IMR-90 (cell line): ENCODE measurements at regions not wholly inside any gene's neighbourhood (a gene's known extent, or its start where the extent isn't known, plus 50 kb on each side); places are given as distances from the start of the nearest gene placed in this dataset.
A peak's percentile ranks its signal among the peaks of the same experiment; 100 is the strongest.

Source experiments
- ATAC-seq: fragments of 200-7000 bp; cut with Tn5 transposase; 2 replicates; pipeline ENCODE4 v1.9.1; 2020; ENCODE audit warnings: low read depth, mild to moderate bottlenecking, moderate library complexity
- BruUV-seq: library from RNA; stranded (reverse); fragments of 400-500 nt; replicated peaks from 2 replicates; lab custom pipeline; 2021; lab: Mats Ljungman, UMichigan
- CTCF ChIA-PET: fragments of 300-600 bp; formaldehyde crosslinking; extraction: SDS; loops from one replicate; lab custom pipeline; 2021; ENCODE audit warnings: antibody characterized with exemption; lab: Yijun Ruan, JAX
- POLR2A ChIA-PET: fragments of 300-600 bp; sonication (Branson Sonifier 250); formaldehyde crosslinking; loops from one replicate; lab custom pipeline; 2022; ENCODE audit warnings: antibody characterized with exemption; ENCODE audit not compliant: unreplicated experiment; lab: Charles Lee
- DNase-seq: peaks from one replicate; pipeline ENCODE4 v3.0.0; 2013
- H2AFZ ChIP-seq: replicated peaks from 2 replicates; pipeline ENCODE3; 2013; ENCODE audit warnings: low read length, mild to moderate bottlenecking; ENCODE audit not compliant: poor library complexity
- H2AK5ac ChIP-seq: 2 replicates; pipeline ENCODE4 v1.6.1; 2013; ENCODE audit warnings: low read depth, low read length, inconsistent platforms
- H2AK9ac ChIP-seq: replicated peaks from 2 replicates; pipeline ENCODE3; 2013; ENCODE audit warnings: mild to moderate bottlenecking, low read depth, low read length, moderate library complexity; ENCODE audit not compliant: poor library complexity
- H2BK120ac ChIP-seq: 2 replicates; pipeline ENCODE4 v1.6.1; 2013; ENCODE audit warnings: low read depth, low read length, inconsistent platforms
- H2BK15ac ChIP-seq: 3 replicates; pipeline ENCODE4 v1.6.1; 2013; ENCODE audit warnings: low read depth, low read length, inconsistent platforms
- H2BK20ac ChIP-seq: 2 replicates; pipeline ENCODE4 v1.6.1; 2013; ENCODE audit warnings: low read depth, mild to moderate bottlenecking, inconsistent platforms, low read length, moderate library complexity
- H2BK5ac ChIP-seq: 2 replicates; pipeline ENCODE4 v1.6.1; 2013; ENCODE audit warnings: mild to moderate bottlenecking, low read depth, low read length, inconsistent platforms; ENCODE audit not compliant: poor library complexity, severe bottlenecking
- H3K14ac ChIP-seq: replicated peaks from 2 replicates; pipeline ENCODE4 v1.6.1; 2013; ENCODE audit warnings: low read depth, low read length, inconsistent platforms
- H3K18ac ChIP-seq: 2 replicates; pipeline ENCODE4 v1.6.1; 2013; ENCODE audit warnings: low read depth, low read length, control low read depth
- H3K23ac ChIP-seq: 2 replicates; pipeline ENCODE4 v1.6.1; 2013; ENCODE audit warnings: low read depth, low read length, inconsistent platforms
- H3K27ac ChIP-seq: 2 replicates; pipeline ENCODE4 v1.5.1; 2013; ENCODE audit warnings: mild to moderate bottlenecking, control low read depth, low read length; ENCODE audit not compliant: insufficient read depth
- H3K27me3 ChIP-seq: 2 replicates; pipeline ENCODE4 v1.6.1; 2013; ENCODE audit warnings: low read length; ENCODE audit not compliant: control insufficient read depth, insufficient read depth
- H3K36me3 ChIP-seq: 2 replicates; pipeline ENCODE4 v1.6.1; 2013; ENCODE audit warnings: low read length, mixed read lengths; ENCODE audit not compliant: control insufficient read depth, insufficient read depth
- H3K4ac ChIP-seq: 2 replicates; pipeline ENCODE4 v1.6.1; 2013; ENCODE audit warnings: low read depth, low read length, inconsistent platforms
- H3K4me1 ChIP-seq: 2 replicates; pipeline ENCODE4 v1.6.1; 2013; ENCODE audit warnings: low read length, mixed read lengths; ENCODE audit not compliant: control insufficient read depth, insufficient read depth
- H3K4me2 ChIP-seq: 2 replicates; pipeline ENCODE4 v1.6.1; 2013; ENCODE audit warnings: low read depth, mild to moderate bottlenecking, control low read depth, low read length, moderate library complexity
- H3K4me3 ChIP-seq: 2 replicates; pipeline ENCODE4 v1.5.1; 2013; ENCODE audit warnings: low read depth, mild to moderate bottlenecking, control low read depth, low read length, moderate library complexity; ENCODE audit not compliant: insufficient read depth
- H3K56ac ChIP-seq: 2 replicates; pipeline ENCODE4 v1.6.1; 2013; ENCODE audit warnings: low read length, inconsistent platforms; ENCODE audit not compliant: insufficient read depth; ENCODE audit errors: extremely low read depth
- H3K79me1 ChIP-seq, 2 experiments: 2 replicates each; pipeline ENCODE4 v1.6.1; 2013; ENCODE audit warnings: low read length in 2 of 2, inconsistent platforms in 1 of 2, low read depth in 1 of 2
- H3K9ac ChIP-seq: 2 replicates; pipeline ENCODE4 v1.6.1; 2013; ENCODE audit warnings: low read depth, low read length, control low read depth
- H3K9me1 ChIP-seq: 2 replicates; pipeline ENCODE4 v1.6.1; 2013; ENCODE audit warnings: low read length, inconsistent platforms; ENCODE audit not compliant: insufficient read depth
- H3K9me3 ChIP-seq: 2 replicates; pipeline ENCODE4 v1.6.1; 2013; ENCODE audit warnings: low read length; ENCODE audit not compliant: control insufficient read depth, insufficient read depth
- H4K20me1 ChIP-seq: 2 replicates; pipeline ENCODE4 v1.6.1; 2013; ENCODE audit warnings: low read length, inconsistent platforms; ENCODE audit not compliant: insufficient read depth
- H4K5ac ChIP-seq: 2 replicates; pipeline ENCODE4 v1.6.1; 2013; ENCODE audit warnings: mild to moderate bottlenecking, low read depth, low read length, control low read depth
- H4K8ac ChIP-seq, 2 experiments: 2 replicates each; pipeline ENCODE4 v1.6.1; 2013; ENCODE audit warnings: low read depth in 2 of 2, low read length in 2 of 2, control low read depth in 1 of 2, inconsistent platforms in 1 of 2
- H4K91ac ChIP-seq: 2 replicates; pipeline ENCODE4 v1.6.1; 2013; ENCODE audit warnings: low read depth, low read length, inconsistent platforms; ENCODE audit not compliant: insufficient read depth
- BHLHE40 ChIP-seq: fragments of 150-350 bp; IDR thresholded peaks from 2 replicates; pipeline ENCODE4 v1.6.1; 2016; ENCODE audit warnings: mild to moderate bottlenecking, low read depth, low read length
- CEBPB ChIP-seq: IDR thresholded peaks from 2 replicates; pipeline ENCODE4 v1.6.1; 2012; ENCODE audit warnings: low read depth, low read length, improper control_type of control experiment
- CHD1 ChIP-seq: IDR thresholded peaks from 2 replicates; pipeline ENCODE4 v1.6.1; 2012; ENCODE audit warnings: low read depth, low read length, improper control_type of control experiment
- FOS ChIP-seq: fragments of 150-350 bp; IDR thresholded peaks from 2 replicates; pipeline ENCODE4 v1.6.1; 2016; ENCODE audit warnings: low read depth, low read length
- MAFK ChIP-seq: IDR thresholded peaks from 2 replicates; pipeline ENCODE4 v1.6.1; 2012; ENCODE audit warnings: low read depth, low read length, improper control_type of control experiment
- MAZ ChIP-seq: IDR thresholded peaks from 2 replicates; pipeline ENCODE4 v1.6.1; 2012; ENCODE audit warnings: low read depth, mild to moderate bottlenecking, low read length, improper control_type of control experiment, moderate library complexity, borderline replicate concordance
- MXI1 ChIP-seq: IDR thresholded peaks from 2 replicates; pipeline ENCODE4 v1.6.1; 2012; ENCODE audit warnings: low read depth, mild to moderate bottlenecking, low read length, moderate library complexity, borderline replicate concordance
- NFE2L2 ChIP-seq: fragments of 150-350 bp; IDR thresholded peaks from 2 replicates; pipeline ENCODE4 v1.6.1; 2016; ENCODE audit warnings: low read depth, mild to moderate bottlenecking, low read length
- POLR2A ChIP-seq: IDR thresholded peaks from 2 replicates; pipeline ENCODE4 v1.6.1; 2012; ENCODE audit warnings: mild to moderate bottlenecking, low read depth, low read length
- RAD21 ChIP-seq: IDR thresholded peaks from 2 replicates; pipeline ENCODE4 v1.6.1; 2012; ENCODE audit warnings: low read length, improper control_type of control experiment
- RCOR1 ChIP-seq: IDR thresholded peaks from 2 replicates; pipeline ENCODE4 v1.6.1; 2012; ENCODE audit warnings: mild to moderate bottlenecking, low read length, improper control_type of control experiment; ENCODE audit not compliant: insufficient replicate concordance
- RFX5 ChIP-seq: IDR thresholded peaks from 2 replicates; pipeline ENCODE4 v1.8.0; 2012; ENCODE audit warnings: low read depth, mild to moderate bottlenecking, low read length, moderate library complexity
- SMC3 ChIP-seq: fragments of 150-350 bp; IDR thresholded peaks from 2 replicates; pipeline ENCODE4 v1.6.1; 2016; ENCODE audit warnings: low read depth, mild to moderate bottlenecking, antibody characterized with exemption, low read length, moderate library complexity
- WGBS, 2 experiments: methylation state at CpG; one replicate each; pipeline versions ENCODE4 v1.1.5 to v1.1.7; 2013; ENCODE audit warnings: missing lambda C conversion rate in 2 of 2; ENCODE audit not compliant: insufficient read length in 1 of 2; ENCODE audit errors: extremely low coverage in 2 of 2; 5-methylcytosine and 5-hydroxymethylcytosine counted together
- dilution Hi-C: fragments of 300-500 bp; cut with HindIII; formaldehyde crosslinking; loops from one replicate; pipeline ENCODE4 v1.14.3; 2018; ENCODE audit warnings: low sequenced_read_pairs; ENCODE audit not compliant: unreplicated experiment
- in situ Hi-C: fragments of 300-500 bp; cut with MboI; formaldehyde crosslinking; loops from 3 replicates; pipeline ENCODE4 v1.14.3; 2019; ENCODE audit warnings: low sequenced_read_pairs, inconsistent platforms, mixed read lengths
- intact Hi-C: fragments of 100-400 bp; cut with micrococcal nuclease; formaldehyde crosslinking; loops from 2 replicates; pipeline ENCODE4 v1.10.0; 2022
- TF ChIP-seq, protein P1 (sequence below): fragments of 150-350 bp; IDR thresholded peaks from 2 replicates; pipeline ENCODE4 v1.6.1; 2016; ENCODE audit warnings: low read depth, mild to moderate bottlenecking, low read length, moderate library complexity, borderline replicate concordance
- TF ChIP-seq, protein P2 (sequence below): conservative IDR thresholded peaks from 2 replicates; pipeline ENCODE4 v1.5.1; 2012; ENCODE audit warnings: mild to moderate bottlenecking, low read depth, low read length, improper control_type of control experiment
- TF ChIP-seq, protein P3 (sequence below): fragments of 150-350 bp; IDR thresholded peaks from 2 replicates; pipeline ENCODE4 v1.6.1; 2017; ENCODE audit warnings: mild to moderate bottlenecking, antibody characterized with exemption, low read length, low read depth

GRCh38 chr1:94300731-94301130, 63.3 kb upstream of the ARHGAP29 start:
- TF ChIP-seq NFE2L2: no peak
- TF ChIP-seq SMC3: no peak
- TF ChIP-seq, protein P1, sequence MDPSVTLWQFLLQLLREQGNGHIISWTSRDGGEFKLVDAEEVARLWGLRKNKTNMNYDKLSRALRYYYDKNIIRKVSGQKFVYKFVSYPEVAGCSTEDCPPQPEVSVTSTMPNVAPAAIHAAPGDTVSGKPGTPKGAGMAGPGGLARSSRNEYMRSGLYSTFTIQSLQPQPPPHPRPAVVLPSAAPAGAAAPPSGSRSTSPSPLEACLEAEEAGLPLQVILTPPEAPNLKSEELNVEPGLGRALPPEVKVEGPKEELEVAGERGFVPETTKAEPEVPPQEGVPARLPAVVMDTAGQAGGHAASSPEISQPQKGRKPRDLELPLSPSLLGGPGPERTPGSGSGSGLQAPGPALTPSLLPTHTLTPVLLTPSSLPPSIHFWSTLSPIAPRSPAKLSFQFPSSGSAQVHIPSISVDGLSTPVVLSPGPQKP: no peak
- TF ChIP-seq, protein P2, sequence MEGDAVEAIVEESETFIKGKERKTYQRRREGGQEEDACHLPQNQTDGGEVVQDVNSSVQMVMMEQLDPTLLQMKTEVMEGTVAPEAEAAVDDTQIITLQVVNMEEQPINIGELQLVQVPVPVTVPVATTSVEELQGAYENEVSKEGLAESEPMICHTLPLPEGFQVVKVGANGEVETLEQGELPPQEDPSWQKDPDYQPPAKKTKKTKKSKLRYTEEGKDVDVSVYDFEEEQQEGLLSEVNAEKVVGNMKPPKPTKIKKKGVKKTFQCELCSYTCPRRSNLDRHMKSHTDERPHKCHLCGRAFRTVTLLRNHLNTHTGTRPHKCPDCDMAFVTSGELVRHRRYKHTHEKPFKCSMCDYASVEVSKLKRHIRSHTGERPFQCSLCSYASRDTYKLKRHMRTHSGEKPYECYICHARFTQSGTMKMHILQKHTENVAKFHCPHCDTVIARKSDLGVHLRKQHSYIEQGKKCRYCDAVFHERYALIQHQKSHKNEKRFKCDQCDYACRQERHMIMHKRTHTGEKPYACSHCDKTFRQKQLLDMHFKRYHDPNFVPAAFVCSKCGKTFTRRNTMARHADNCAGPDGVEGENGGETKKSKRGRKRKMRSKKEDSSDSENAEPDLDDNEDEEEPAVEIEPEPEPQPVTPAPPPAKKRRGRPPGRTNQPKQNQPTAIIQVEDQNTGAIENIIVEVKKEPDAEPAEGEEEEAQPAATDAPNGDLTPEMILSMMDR: no peak
- no peak for TF ChIP-seq MAZ
- TF ChIP-seq, protein P3, sequence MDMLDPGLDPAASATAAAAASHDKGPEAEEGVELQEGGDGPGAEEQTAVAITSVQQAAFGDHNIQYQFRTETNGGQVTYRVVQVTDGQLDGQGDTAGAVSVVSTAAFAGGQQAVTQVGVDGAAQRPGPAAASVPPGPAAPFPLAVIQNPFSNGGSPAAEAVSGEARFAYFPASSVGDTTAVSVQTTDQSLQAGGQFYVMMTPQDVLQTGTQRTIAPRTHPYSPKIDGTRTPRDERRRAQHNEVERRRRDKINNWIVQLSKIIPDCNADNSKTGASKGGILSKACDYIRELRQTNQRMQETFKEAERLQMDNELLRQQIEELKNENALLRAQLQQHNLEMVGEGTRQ: no peak
- no peak for TF ChIP-seq RAD21
- TF ChIP-seq FOS: no peak
- TF ChIP-seq POLR2A: no peak
- no peak for TF ChIP-seq RFX5
- no peak for TF ChIP-seq MXI1
- no peak for TF ChIP-seq RCOR1
- no peak for TF ChIP-seq MAFK
- TF ChIP-seq BHLHE40: no peak
- no peak for TF ChIP-seq CEBPB
- no peak for TF ChIP-seq CHD1
- POLR2A ChIA-PET: no interaction called here
- intact Hi-C loops: no loop called here

More at GRCh38 chr1:94300731-94301130, 63.3 kb upstream of the ARHGAP29 start:
- Histone ChIP-seq H2BK120ac (no peak overlapping the region), H3K14ac (no peak overlapping the region), H3K4ac (no peak overlapping the region), H3K79me1 (no peaks in the 10 kb centered on the region), H2AK5ac (no peak overlapping the region), H2AFZ (no peak overlapping the region), H3K56ac (no peak overlapping the region), H3K23ac (no peak overlapping the region), H4K20me1 (no peaks in the 10 kb centered on the region), H3K18ac (no peak overlapping the region), H3K27ac (no peak overlapping the region), H3K4me2 (no peak overlapping the region), H3K9me3 (no peaks in the 10 kb centered on the region), H3K27me3 (no peaks in the 10 kb centered on the region), H4K5ac (no peak overlapping the region), H2BK15ac (0 out of 3 replicates have a peak overlapping the region, but pooled peaks have one; percentile 4), H4K91ac (no peak overlapping the region), H3K36me3 (no peaks in the 10 kb centered on the region), H2BK20ac (no peak overlapping the region), H3K9ac (no peak overlapping the region), H4K8ac (no peak overlapping the region), H2BK5ac (no peak overlapping the region), H3K4me1 (peaks cover 10% of the 10 kb centered on the region), H3K9me1 (peaks cover 5% of the 10 kb centered on the region; the same call in 1 of the 2 replicates), H3K4me3 (no peak overlapping the region), H2AK9ac (no peak overlapping the region)
- dilution Hi-C loops: no loop called here
- CTCF ChIA-PET: interaction anchor here (1.2 kb wide), 1 partner anchor 26 kb away, joined by 5 read pairs; no protein-coding TSS in a partner anchor
- in situ Hi-C loops: no loop called here
- DNase-seq (no peak), ATAC-seq (no peak)
- no TSS peak for BruUV-seq
- WGBS, 2 experiments: no CpG with 5 or more reads among the region's 2 CpGs
